ENCODE measurements at regions not wholly inside any gene's neighbourhood (a gene's known extent, or its start where the extent isn't known, plus 50 kb on each side); places are given as distances from the start of the nearest gene placed in this dataset.

DNA sequence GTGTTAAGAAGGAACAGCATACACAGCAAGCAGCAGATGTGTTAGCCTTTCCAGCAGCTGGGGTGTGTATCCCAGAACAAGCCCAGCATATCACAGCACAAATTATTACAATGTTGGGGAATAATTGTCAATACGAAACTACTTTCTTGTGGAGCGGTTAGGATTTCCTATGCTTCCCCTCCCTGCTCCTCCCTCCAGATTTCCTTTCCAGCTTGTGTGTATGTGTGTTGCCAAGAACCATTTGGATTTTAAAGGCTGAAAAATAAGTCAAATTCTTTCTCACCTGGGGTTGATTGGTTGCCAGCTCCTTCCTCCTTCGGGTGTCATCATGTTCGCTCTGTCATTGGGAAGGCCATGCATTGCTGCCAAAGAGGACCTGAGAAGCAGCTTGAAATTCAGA lies 178.2 kb upstream of the FRMPD4 start:
- no peak for TF ChIP-seq CTCF (conservative IDR thresholded peaks at IDR 0.05)
- no peak for TF ChIP-seq ZFX (IDR thresholded peaks at IDR 0.05)

All from C4-2B (cell line).